Spleen (tissue), 7 donors: ENCODE measurements at regions not wholly inside any gene's neighbourhood (a gene's known extent, or its start where the extent isn't known, plus 50 kb on each side); places are given as distances from the start of the nearest gene placed in this dataset.

Source experiments
- CTCF ChIP-seq, 11 experiments: fragments of 200-600 bp in 7 of 11; fragments of 450-650 bp in 4 of 11; sonication (generic) in 4 of 11; IDR thresholded peaks in 8 of 11; conservative IDR thresholded peaks in 3 of 11; 1 replicate in 7 of 11; 2 replicates in 4 of 11; pipeline versions ENCODE4 v1.4.0 to v1.8.0; 2016 to 2021; ENCODE audit warnings: antibody characterized with exemption in 11 of 11, inconsistent platforms in 4 of 11, mild to moderate bottlenecking in 1 of 11
- POLR2A ChIP-seq, 3 donors: fragments of 450-650 bp; IDR thresholded peaks; one replicate each; pipeline ENCODE4 v1.5.1; 2017; ENCODE audit warnings: antibody characterized with exemption in 3 of 3, mild to moderate bottlenecking in 1 of 3
- POLR2AphosphoS5 ChIP-seq, 3 donors: sonication (generic); formaldehyde crosslinking; IDR thresholded peaks; one replicate each; pipeline ENCODE4 v1.5.1; 2017; ENCODE audit warnings: antibody characterized with exemption in 3 of 3
- donor health status: DM: no; HTN: no; CAD: no; lungs with moderate emphysema.
- donor health status: DM: no; HTN: no; CAD: no.
- donor health status: DM: no; HTN: no; CAD: no.

GRCh38 chr17:17425591-17425990 lies 51.2 kb upstream of the MED9 start:
- TF ChIP-seq POLR2AphosphoS5 (IDR thresholded peaks at IDR 0.05) (no peak), POLR2A (IDR thresholded peaks at IDR 0.05) (no peak), CTCF (IDR thresholded peaks at IDR 0.05 in 8 of 11, conservative IDR thresholded peaks at IDR 0.05 in 3 of 11) (no peak)
